Amniotic epithelial cell (primary cell): ENCODE measurements at regions not wholly inside any gene's neighbourhood (a gene's known extent, or its start where the extent isn't known, plus 50 kb on each side); places are given as distances from the start of the nearest gene placed in this dataset.

ENCODE experiments used
- DNase-seq: peaks from one replicate; pipeline ENCODE4 v3.0.0-alpha.2; 2010; ENCODE audit warnings: low read depth

DNA sequence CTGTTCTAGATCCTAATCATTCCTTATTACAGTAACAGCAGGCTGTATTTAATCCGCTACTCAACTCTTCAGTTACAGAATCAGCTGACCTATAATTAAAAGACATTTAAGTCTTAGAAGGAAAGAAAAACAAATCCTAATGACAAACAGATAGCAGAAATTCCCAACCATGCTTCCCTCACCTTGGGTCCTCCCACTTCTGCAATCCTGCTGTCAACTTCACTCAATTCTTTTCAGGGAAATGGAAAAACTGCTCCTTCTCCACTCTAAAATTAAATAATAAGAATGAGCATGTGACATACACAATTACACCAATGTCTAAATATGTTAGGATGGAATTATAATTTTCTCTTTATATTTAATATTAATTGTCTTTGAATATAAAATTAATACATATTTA is 182.6 kb upstream of the LYPLAL1 start:
- DNase-seq = no peak

DNA sequence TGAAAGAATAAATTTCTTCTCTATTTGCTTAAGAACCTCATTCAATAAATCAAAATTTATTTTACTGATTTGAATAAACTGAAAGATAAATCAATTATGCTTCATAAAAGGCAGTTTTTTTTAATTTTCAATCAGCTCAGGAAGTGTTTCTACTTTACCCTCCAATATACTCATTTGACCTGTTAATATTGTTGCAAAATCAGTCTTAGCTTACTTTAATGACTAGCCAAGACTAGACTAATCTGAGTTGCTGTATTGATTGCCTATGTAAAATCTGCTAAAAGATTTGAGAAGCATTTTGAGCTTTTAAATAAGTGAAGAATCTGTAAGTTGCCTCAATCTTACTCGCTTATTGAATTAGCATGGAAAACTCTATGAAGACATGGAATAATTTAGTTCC is 179.1 kb upstream of the LYPLAL1 start:
- no peak for DNase-seq

DNA sequence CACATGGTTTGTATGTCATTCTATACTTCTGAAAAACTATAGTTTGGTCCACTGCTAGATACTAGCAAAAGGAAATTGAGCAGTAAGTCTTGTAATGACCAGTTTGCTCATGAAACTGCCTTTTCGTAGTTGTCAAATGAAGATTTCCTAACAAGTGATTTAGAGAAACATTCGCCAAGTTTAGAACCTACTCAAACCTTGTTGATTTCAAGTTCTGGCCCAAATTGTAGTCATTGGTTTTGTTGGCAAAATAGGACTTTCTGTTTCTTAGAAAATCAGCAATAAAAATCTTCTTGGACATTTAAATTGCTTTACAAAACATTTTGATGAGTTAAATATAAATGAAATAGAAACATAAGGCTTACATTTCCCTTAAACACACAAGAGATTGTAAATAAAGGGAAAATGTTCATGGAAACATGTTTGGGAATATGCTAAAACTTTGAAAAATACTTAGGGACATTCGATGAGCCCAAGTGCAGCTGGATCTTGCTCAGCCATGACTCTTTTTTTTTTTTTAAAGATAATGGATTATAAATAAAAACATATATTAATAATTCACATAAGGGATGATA is 178.5 kb upstream of the LYPLAL1 start:
- DNase-seq = no peak

DNA sequence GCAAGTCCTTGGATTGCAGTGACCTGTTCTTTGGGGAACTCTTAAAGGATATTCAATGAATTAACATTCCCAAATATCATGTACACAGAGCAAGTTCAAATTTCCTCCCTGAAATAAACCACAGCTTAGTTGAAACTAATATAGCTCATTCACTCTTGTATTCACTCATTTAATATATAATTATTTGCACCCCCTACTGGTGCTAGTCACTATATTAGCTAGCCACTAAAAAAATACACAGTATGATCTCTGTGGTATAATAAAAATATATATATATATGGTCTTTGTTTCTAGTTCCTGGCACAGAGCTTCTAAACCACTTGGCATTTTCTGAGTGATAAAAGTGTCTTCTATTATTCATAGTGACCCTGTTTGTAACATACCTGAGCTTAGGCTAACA is 177.3 kb upstream of the LYPLAL1 start:
- peak; percentile 4 for DNase-seq

DNA sequence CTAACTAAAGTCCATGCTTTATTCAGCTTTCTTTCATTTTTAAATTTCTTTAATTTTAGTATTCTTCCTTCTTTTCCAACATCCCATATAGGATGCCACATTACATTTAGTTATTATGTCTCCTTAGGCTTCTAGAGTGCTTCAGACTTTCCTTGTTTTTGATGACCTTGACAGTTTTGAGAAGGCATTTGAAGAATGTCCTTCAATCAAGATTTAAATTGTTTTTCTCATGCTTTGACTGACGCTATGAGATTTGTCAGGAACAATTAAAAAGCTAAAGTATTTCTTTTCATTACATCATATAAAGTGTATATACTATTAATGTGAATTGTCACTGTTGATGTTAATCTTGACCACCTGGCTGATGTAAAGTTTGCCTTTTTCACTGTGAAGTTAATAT is 173.7 kb upstream of the LYPLAL1 start:
- no peak for DNase-seq

DNA sequence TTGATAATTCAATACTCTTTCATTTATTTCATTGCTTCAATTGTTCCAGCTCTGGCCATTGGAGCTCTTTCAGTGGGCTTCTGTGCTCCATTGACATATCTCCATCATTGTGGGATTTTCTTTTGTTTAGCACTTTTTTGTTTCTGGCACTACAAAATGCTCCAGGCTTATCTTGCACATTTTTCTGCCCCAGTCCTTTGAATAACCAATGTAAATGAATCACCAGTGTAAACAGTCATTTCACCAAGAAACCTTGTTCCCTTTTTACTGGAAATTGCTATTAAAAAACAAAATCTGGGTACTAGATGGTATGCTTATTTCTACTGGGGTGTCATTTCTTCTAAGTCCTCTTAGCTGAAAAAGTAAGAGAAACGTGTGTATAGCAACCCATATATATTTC is 173.0 kb upstream of the LYPLAL1 start:
- peak; percentile 13 for DNase-seq

DNA sequence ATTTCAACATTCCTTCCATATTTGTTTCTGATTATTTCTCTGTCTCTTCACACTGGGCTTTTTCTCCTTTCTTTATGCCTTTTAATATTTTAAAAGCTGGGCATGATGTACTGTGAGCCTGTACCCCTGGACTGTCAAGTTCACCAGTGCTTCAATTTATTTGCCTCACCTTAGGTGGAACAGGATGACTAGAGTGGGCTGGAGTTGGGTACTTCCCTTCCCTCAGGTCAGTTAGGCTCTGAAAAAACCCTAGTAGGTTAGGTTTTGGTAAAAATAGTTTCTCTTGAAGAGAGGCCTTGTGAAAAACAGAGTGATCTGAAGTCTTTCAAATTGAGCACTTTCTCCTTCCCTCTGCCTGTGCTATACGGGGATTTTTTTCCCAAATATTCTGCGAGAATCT is 163.0 kb upstream of the LYPLAL1 start:
- DNase-seq = no peak

DNA sequence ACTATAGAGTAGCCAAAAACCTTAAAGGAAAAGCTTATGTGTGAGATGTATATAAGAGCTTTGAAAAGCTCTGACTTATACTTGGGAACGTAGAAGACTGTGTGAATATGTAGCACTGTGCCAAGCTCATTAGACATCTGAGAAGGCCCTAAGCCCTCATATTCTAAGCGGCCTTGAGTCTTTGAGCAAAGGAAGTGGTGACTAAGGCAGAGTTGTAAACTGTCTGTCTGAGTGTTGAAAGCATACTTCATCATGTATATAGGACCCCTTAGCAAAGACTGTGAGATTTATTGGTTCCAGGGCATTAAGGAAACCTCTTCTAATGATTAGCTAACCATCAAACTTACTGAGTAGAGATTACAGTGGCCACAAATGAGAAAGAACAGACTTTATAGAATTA is 153.3 kb upstream of the LYPLAL1 start:
- peak; percentile 57 for DNase-seq

DNA sequence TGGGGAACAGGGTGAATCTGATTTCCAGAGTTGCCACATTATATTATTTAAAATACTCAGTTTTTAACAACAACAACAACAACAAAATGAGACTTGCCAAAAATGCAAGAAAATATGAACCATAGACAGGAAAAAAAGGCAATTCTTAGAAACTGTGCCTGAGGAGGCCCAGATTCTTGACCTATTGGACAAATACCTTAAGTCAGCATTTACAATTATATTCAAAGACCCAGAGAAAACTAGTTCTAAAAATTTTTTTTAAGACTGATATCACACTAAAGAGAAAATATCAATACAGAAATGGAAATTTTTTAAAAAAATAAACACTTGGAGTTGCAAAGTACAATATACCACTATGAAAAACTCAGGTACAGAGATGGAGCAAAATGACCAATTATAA is 152.8 kb upstream of the LYPLAL1 start:
- DNase-seq = no peak

DNA sequence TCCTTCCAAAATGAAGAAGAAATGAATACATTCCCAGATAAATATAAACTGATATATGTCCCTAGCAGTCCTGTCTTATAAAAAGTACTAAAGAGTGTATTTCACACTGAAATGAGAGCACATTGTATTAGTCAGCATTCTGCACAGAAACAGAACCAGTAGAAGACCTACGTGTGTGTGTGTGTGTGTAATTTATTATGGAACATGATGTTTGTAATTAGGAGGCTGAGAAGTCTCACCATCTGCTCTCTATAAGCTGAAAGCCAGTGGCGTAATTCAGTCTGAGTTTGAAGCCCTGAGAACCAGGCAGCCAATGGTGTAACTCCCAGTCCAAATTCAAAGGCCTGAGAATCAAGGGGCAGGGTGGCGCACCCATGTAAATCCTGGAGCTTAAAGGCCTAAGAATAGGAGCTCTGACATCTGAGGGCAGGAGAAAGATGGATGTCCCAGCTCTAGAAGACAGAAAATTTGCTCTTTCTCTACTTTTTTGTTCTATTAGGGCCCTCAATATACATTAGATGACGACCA is 146.5 kb upstream of the LYPLAL1 start:
- peak; percentile 25 for DNase-seq

DNA sequence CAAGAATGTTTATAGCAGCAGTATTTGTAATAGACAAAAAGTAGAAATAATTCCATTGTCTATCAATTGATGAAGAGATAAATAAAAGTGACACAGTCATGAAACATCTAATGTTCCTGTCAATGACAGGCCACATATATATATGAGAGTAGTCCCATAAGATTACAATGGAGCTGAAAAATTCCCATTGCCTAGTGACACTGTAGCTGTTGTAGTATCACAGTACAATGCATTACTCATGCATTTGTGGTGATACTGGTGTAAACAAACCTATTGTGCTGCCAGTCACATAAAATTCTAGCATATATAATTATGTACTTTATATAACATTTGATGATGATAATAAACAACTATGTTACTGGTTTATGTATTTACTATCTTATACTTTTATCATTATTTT is 141.9 kb upstream of the LYPLAL1 start:
- DNase-seq = peak; percentile 30

DNA sequence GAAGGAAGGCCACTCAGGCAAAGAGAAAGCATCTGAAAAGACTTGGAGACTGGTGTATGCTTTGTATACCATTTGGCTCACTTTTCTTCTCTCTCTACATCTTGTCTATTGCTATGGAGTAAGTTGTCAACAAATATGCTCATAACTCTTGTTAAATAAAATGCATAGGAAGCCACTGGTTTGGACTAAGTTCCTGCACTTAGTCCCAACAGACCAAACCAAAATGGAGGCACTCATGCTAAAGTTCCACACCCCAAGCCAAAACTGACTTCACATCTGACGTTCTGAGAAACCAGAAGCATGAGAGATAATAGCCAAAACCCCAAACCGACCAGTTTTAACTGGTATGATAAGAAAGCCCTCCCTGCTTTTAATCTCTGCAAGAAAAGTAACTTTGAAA is 135.3 kb upstream of the LYPLAL1 start:
- DNase-seq = no peak

DNA sequence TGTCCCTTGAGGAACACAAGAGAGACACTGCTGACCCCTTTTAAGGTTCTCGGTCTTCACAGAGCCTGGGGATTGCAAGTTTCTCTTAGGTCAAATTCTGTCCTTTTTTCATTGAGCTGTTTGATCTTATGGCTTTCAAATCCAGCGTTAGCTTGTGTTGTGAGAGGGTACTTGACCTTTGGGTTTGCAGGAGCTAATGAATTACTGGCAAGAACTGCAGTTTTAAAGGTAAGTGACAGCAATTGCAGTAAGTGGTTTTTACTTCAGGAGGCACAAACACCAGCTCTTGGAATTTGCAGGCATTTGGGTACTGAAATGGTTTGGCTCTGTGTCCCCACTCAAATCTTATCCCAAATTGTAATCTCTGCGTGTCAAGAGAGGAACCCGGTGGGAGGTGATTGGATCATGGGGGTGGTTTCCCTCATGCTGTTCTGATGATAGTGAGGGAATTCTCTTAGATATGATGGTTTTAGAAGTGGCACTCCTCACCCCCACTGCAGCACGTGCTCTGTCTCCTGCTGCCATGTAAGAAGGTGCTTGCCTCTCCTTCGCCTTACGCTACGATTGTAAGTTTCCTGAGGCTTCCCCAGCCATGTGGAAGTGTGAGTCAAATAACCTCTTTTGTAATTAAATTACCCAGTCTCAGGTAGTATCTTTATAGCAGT is 134.5 kb upstream of the LYPLAL1 start:
- DNase-seq = no peak

DNA sequence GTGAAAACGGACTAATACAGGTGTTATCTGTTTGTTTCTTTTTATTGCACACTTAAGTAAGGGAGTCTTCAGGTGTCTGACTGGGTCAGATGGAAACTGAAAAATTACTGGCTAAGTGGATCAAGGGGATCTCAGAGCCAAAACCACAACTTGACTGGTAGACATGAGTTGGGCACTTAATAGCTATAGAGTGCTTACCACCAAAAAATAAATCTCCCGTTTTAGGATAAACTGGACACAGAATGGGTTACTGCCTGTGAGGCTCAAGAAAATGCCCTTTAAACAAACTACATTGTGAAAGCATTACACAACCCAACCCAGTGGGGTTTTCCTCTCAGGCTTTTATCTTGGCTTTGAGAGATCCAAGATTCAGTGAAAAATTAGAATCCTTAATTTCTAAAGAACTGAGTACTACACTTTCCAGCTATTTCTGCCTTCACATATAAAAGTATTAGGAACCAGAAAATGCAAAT is 134.0 kb upstream of the LYPLAL1 start:
- DNase-seq = peak; percentile 81

DNA sequence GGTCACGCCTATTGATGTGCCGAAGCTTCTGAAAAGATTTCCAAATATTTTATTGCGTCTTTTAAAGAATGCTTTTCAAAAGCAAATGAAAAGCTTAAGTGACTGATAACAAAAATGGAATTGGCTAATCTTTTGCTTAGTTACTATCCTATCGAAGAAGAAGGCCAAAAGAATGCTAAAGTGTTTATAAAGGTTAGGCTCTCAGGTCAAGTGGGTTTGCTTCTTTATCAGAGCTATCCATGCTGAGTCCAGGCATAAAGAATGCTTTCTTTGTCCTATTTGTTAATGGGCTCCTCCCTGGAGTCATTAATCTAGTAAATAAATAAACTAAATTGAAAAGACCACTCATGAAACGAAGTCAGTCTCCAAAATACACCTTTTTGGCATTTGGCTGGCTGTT is 133.4 kb upstream of the LYPLAL1 start:
- peak; percentile 49 for DNase-seq

DNA sequence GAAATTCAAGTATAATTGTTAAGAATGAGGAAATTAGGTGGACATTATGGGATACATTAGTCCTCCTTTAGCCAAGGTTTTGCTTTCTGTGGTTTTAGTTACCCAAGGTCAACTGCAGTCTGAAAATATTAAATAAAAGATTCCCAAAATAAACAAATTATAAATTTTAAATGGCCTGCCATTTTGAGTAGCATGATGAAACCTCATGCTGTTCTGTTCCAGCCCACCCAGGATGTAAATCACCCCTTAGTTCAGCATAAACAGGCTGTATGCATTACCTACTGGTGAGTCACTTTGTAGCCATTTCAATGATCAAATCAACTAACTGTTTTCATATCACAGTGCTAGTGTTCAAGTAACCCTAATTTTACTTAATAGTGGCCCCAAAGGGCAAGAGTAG is 132.5 kb upstream of the LYPLAL1 start:
- DNase-seq = peak; percentile 88

DNA sequence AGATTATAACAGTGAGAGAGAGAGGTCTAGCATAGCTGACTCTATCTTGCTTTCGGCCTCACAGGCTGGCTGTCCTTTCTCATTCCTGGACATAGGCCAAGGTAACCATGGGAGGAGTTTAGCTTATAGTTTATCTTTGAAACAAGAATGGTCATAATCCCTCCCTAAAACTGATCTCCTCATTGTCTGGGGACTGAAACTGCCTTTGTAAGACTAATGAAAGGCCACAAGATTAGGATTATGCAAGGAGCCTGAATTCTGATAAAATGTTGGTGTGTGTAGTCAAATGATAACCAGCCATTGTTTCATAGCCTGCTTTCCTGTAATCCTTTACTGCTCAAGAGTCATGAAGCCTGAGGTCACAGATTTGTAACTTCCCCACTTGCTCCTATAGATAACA is 131.9 kb upstream of the LYPLAL1 start:
- DNase-seq = peak; percentile 80

DNA sequence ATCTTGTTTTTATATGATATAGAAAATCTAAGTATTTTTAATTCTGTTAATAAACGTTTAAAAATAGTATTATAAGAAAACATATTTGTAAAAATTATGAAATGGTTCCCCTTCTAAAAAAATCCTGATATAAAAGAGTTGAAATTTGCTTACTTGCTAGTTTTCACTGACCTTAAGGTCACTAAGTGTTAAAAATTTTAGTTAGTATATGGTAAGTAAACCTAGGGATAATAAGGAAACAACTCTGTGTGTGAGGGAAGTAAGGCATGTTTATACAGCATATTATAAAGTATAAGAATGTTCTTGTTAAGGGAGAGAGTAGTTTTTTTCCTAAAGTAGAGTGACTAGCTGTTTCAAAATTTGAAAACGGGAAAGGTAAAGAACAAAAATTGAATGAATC is 130.9 kb upstream of the LYPLAL1 start:
- no peak for DNase-seq

DNA sequence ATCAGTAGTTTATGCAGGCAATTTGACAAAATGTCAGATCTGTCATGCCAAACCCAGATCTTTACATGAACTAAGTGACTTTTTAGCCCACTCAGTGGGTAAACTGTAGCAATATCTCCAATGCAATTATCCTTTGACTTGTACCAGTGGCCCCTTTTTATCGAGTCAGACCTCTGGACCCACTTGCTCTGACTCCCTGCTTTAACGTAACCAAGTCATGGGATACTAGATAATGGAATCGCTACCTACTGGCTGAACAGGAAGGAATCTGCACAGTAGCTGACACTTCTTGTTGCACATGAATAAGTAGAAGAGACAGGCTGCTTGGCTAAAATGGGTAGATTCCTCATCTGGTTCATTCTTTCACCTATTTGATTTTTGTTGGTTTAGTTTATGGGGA is 128.4 kb upstream of the LYPLAL1 start:
- no peak for DNase-seq

DNA sequence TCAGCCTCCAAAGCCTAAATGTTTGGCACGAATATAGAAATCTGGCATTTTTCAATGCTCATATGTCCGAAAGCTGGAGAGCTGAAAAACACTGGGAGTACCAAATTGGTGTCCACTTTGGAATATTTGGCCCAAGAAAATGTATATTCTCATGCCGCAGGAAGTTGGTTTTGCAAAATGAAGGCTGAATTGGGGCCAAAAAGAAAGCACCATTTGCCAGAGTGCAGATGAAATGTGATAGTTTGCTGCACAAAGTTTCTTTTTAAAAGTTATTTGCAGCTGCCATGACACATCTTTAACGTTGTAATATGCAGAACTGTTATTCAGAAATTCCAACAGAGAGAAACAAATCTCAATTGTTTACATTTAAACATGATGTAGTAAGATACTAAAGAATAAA is 124.2 kb upstream of the LYPLAL1 start:
- no peak for DNase-seq

DNA sequence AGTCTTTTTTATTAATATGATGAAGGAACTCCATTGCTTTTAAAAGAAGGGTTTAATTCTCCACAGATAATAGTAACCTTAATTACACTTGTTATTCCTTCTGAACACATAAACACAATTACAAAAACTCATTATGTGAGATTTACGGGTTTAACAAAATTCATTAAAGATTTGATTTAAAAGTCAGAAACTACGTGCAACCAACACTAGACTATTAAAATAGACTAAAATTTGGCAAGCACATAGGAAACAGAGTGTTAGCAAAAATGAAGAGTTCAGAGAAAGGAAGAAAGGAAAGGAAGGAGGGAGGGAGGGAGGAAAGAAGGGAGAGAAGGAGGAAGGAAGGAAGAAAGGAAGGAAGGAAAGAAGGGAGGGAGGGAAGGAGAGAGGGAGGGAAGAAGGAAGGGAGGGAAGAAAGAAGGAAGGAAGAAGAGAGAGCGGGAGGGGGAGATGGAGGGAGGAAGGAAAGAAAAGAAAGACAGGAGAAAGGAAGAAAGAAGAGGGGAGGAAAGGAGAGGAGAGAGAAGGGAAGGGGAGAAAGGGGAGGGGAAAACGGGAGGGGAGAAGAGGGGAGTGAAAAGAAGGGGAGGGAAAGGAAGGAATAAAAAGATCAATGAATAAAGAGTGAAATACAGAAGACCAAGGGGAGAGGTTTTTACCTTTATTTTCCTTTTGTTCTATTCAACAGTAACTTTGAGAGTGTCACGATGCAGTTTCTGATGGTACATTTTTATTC is 123.4 kb upstream of the LYPLAL1 start:
- DNase-seq = no peak

DNA sequence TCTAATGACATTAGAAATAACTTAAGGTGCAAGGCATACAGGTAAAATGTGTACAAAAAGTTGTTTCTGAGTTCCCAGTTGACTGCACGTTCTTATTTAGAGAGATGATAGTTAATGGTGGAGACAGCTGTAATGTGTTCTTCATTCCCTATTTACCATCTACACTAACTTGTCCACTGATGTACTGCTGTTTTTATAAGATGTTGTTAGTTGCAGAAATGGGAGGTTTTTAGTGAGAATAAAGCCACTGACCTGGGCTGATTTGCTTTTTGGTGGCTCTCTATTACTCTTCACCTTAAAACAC is 122.9 kb upstream of the LYPLAL1 start:
- no peak for DNase-seq

DNA sequence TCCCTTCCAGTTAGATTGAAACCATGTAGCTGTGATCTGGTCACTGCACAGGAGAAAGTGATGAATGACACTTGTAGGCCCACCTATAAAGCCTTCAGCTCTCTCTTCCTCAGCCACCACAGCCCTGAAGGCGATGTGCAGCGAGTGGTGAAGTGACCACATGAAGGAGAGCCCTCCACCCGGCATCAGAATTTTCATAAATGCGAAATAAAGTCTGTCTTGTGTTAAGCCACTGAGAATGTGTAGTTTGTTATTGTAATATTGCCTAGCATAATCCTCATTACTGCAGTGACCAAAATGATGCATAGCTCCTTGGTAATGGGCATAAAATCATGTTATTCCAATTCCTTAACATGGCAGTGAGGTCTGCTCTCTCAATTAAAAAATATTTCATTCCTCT is 122.1 kb upstream of the LYPLAL1 start:
- no peak for DNase-seq
